HUDEP-2 (cell line): ENCODE measurements at regions not wholly inside any gene's neighbourhood (a gene's known extent, or its start where the extent isn't known, plus 50 kb on each side); places are given as distances from the start of the nearest gene placed in this dataset.
"Not testable (repeated sequence)": the region's sequence is repeated elsewhere in the genome, so short reads cannot be mapped to it uniquely, and the experiment has no call there.

ENCODE experiments used
- DNase-seq, 76 experiments: peaks; one replicate each; lab custom pipeline; 2025; ENCODE audit not compliant: unreplicated experiment in 76 of 76; lab: John Stamatoyannopoulos, UW

DNA sequence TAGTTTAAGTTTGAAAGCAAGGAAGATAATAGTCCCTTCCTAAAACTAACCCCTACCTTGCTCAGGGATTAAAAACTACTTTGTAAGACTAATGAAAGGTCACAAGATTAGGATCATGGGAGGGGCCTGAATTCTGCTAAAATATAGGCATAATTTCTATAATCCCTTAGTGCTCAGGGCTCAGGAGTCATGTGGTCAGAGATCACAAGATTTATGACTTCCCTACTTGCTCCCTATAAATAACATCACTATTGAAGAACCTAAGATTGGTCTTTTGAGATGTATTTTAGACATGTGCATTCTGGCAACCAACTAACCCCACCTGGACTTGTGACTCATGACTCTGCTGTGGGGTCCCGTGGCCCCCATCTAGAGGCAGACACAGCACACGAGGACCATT lies 81.1 kb downstream of the STMND1 start:
- no peak for DNase-seq

DNA sequence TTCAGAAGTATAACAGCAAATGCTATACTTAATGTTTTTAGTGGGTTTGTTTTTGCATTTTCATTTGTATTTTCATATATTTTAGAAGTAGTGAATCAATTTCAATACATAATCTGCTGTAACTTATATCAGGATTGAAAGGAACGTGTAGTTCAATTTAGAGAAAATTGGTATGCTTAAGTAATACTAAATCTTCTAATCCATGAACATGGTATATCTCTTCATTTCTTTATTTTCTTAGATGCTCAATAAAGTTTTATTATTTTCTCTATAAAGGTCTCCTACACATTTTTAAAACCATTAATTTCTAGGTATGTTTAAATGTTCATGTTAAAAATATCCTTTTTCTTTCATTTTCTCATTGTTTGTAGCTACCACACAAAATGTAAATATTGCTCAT lies 85.1 kb downstream of the STMND1 start:
- DNase-seq: no peak

DNA sequence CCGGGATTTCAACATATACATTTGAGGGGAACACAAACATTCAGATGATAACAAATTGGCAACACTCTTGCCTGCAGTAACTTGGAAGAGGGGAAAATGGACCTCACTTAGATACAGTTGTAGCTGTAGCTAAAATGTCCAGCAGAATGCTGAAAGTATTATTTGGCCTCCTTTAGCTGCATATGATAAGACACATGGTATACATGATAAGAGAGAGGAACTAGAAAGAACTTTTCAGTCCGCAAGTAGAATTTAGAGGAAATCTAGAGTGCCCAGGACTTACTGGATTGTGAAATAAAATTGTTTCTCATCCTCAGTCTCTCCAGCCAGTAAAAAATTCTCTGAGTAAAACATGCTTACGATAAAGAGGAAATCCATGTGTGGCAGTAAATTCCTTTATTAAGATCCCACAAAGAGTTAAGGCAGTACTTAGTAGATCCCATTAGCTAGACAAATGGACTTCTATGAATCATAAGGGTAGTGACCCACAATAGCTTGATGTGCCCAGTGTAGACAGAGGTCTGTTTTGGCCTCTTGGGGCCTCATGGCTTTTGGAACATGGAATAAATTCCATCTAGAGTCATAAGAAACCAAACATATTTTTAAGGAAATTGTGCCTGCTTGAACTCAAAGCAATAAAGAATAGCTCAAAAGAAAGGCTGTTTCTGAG lies 87.9 kb upstream of the RBM24 start:
- DNase-seq: peak in 11 of 76 experiments; percentile 5 to 45 (median 27)

DNA sequence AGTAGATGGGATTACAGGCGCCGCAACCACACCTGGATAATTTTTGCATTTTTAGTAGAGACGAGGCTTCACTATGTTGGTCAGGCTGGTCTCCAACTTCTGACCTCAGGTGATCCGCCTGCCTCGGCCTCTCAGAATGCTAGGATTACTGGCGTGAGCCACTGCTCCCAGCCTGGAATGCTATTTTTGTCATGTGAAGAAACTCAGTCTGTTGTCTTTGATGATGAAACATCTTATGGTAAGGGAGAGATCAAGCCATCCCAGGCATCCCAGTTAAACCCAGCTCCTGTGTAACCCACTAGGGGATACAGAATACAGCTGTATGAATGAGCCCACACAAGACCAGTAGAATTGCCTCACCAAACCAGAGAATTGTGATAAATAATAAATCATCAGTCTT lies 83.6 kb upstream of the RBM24 start:
- no peak for DNase-seq

DNA sequence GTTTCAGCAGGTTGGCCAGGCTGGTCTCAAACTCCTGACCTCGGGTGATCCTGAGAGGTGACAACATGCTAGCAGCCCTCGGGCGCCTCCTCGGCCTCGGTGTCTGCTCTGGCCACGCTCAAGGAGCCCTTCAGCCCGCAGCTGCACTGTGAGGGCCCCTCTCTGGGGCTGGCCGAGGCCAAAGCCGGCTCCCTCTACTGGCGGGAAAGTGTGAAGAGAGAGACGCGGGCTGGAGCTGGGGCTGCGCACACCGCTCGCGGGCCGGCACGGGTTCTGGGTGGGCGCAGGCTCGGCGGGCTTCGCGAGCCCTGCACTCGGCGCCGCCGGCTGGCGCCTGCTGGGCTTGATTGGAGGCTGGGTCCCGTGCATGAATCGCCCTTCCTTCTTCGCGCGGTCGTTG lies 80.8 kb upstream of the RBM24 start:
- DNase-seq: no peak

DNA sequence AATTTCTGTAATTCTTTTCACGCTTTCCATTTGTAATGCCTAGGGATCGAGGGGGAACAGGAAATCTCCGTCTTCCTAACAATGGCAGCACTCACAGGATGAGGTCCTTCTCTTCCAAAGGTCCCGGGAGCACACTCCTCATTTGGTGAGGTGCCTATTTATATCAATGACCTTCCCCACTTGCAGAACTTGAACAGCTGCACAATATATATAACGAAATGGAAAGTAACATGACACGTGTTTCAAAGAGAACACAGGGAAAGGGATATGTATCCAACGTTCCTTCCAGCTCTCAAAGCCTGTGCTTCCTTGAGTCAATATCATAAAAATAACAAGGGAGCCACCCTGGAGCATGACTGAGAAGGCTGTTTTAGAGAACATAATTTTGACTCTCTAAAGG lies 78.6 kb upstream of the RBM24 start:
- DNase-seq: no peak

DNA sequence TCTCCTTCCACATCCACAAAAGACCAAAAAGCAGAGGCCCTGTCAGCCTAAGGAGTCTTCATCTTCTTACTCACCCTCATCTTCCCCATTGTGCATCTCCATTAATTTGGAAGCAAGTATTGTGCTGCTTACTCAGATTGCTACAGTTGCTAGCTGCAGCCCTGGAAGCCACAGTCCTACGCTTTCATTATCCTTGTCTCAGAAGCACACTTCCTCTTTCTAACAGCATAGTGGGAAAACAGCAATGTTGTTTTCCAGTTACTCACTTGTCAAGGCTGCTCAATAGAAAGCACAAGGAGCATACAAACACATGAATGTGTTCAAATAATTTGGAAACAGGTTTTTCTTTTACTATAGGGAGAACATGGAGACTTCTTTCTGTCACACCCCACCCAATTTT lies 76.6 kb upstream of the RBM24 start:
- DNase-seq: no peak

DNA sequence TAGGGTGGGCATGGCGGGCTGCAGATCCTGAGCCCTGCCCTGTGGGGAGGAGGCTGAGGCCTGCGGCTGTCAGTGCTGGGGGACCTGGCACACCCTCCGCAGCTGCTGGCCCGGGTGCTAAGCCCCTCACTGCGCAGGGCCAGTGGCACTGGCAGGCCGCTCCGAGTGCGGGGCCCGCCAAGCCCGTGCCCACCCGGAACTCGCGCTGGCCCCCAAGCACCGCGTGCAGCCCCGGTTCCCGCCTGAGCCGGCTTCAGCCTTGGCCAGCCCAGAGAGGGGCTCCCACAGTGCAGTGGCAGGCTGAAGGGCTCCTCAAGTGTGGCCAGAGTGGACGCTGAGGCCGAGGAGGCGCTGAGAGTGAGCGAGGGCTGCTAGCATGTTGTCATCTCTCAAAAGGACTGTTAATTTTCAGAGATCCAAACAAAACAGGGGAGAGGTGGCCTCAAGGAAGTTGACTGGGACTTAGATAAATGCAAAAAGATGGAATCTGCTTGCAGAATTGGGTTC lies 74.5 kb upstream of the RBM24 start:
- DNase-seq: no peak

DNA sequence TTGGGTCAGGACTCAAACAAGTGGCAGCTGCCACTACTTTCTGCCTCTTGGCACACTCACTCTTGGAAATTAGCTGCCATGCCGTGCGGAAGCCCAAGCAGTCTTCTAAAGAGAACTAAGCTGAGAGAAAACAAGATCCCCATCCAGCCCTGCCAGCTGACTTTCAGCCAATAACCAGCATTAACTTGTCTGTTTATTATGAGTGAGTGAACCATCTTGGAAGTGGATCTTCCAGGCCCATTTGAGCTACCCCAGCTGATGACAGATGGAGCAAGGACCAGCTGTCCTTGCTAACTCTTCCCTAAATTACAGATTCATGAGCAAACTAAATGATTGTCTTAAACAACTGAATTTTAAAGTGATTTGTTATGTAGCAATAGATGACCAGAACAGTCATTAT lies 73.9 kb upstream of the RBM24 start:
- no peak for DNase-seq

DNA sequence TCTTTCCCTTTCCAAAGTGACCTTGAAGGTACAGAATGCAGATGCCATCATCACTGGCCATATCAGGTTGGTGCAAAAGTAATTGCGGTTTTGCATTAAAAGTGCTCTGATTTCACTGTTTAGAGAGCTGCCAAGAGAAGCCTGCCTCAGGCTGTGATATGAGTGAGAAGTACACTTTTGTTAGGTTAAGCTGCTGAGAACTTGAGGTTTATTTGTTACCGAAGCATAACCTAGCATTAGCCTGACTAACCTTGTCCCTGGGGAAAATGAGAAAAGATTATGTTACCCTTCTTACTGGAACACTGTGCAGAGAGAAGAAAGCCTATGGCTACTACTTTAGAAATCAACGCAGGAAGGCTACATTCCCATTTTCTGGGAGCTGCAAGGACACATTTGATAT lies 70.5 kb upstream of the RBM24 start:
- no peak for DNase-seq

DNA sequence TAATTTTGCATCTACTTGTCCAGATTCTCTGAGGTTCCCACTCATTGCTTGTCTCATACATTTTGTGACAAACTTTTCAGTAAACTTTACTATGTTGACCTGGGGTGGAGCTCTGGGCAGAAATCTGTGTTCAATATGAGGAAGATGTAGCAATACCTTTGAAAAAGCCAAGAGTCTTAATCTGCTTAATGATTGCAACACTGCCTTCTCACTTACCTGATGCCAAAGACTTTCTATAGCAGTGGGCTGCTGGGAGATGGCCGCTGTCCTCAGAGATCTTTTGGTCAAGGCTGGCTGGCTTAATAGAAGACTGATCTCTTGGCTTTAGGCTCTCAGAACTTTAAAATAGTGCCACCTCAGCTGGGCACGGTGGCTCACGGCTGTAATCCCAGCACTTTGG lies 70.1 kb upstream of the RBM24 start:
- DNase-seq: no peak

DNA sequence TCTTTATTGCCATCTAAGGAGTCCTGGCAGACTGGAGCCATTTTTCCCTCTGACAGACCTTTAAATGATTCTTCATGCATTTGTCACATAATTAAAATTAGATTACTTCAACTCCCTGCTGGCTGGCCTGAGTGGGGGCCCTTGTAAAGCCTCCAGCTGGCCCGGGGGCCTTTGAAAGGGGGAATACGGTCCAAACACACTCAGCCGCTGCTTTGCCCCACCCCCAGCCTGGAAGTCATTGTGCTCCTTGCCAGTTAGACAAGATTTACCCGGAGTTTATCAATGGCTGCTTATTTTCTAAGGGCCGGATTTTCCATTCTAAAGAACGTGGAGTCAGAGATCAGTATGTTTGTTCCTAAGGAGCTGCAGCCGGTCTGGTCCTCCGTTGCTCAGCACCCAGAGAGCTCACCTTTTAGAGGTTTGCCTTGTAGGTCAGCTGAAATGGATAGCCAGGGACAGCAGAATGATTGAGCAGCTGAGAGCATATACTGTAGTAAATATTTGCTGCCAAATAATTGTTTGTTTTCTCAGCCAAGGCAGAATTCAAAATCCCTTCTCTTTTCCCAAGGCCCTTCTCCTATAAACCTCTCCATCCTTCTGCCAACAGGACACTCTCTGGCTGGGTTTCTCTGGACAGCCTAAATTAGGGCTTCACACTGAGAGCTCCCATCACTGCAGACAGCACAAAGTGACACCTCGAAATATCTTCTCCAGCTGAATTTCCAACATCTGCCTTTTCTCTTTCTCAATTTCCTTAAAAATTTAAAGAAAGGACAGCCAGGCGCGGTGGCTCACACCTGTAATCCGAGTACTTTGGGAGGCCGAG lies 68.4 kb upstream of the RBM24 start:
- no peak for DNase-seq

DNA sequence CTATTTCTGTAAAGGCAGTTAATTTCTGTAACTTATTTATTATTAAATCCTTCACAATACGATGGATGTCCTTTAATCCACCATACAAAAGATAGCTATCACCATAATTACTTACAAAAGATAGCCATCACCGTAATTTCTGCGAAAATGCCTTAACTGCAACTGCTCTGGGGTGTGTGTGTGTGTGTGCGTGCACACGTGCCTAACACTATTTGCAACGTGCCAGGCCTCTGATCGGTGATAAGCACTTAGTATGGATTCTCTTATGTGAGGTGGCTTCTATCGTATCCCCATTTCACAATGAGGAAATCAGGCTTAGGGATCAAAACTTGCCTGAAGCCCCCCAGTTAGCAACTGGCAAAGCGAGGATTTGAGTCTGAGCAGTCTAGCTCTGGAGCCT lies 67.1 kb upstream of the RBM24 start:
- no peak for DNase-seq

DNA sequence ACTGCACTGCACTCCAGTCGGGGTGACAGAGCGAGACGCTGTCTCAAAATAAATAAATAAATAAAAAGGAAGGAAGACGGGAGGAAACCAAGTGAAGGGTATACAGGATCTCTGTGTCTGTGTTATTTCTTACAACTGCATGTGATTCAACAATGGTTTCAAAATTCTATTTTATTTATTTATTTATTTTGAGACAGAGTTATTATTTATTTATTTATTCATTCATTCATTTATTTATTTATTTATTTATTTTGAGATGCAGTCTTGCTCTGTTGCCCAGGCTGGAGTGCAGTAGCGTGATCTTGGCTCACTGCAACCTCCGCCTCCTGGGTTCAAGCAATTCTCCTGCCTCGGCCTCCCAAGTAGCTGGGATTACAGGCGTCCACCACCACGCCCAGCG lies 64.2 kb upstream of the RBM24 start:
- DNase-seq: not testable (repeated sequence)

DNA sequence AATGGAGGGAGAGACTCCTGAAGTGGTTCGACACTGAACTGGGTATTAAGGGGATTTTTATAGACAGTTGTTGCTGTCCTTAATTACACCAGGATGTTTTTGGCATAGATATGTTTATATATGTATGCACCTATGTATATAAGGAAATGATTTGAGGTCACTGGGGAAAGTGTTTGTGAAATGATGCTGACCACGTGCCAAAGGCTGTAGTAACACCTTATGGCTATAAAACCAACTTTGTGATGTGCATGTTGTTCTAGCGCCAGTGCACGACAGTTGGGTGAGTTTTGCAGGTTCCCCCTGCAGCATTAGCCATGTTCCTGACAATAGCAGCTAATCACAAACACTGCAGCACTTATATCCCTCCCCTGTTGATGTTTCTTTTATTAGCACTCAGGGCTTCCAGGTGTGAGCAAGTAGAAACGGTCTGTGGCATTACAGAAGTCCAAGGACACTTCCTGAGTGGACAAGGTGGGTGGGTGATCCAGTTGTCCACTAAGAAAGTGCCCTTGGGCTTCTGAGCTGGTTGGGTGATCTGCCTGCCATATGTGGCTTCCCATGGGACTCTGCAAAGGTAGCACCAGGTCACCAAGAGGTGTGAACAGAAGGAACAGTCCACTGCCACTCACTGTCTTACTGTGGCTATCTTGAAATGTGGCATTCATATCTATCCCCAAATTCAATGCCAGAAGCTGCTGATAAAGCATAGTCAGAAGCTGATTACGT lies 63.0 kb upstream of the RBM24 start:
- DNase-seq: no peak

DNA sequence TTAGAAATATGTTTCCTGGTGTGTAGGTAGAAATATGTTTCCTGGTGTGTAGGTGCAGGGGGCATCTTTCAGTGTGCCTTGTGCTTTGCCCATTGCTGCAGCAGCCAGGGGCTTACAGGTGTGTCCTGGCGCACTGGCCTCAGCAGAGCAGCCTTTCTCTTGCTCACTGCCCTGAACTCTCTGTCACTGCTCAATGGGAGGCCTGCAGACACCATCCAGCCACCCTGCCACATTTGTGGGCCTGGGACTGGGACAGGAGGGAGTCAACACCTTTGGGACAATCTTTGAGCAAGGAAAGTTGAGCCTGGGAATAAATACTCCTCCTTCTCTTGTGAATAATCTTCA lies 62.4 kb upstream of the RBM24 start:
- no peak for DNase-seq

DNA sequence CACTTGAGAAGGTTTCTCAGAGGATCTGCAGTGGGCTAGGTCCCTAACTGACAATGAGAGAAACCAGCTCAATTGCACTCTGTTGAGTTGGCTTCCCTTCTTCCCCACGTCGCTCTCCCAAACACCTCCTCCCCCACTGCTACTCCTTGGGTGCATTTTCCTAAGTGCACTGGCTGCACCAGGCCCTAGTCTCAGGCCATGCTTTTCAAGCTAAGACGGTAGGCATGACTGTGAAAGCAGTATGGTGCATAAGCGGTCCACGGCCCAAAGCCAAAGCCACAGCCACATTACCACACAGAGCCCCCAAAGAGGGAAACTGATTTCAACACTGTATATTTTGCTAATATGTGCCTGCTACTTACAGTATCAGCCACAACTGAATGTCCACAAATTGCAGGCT lies 62.1 kb upstream of the RBM24 start:
- no peak for DNase-seq

DNA sequence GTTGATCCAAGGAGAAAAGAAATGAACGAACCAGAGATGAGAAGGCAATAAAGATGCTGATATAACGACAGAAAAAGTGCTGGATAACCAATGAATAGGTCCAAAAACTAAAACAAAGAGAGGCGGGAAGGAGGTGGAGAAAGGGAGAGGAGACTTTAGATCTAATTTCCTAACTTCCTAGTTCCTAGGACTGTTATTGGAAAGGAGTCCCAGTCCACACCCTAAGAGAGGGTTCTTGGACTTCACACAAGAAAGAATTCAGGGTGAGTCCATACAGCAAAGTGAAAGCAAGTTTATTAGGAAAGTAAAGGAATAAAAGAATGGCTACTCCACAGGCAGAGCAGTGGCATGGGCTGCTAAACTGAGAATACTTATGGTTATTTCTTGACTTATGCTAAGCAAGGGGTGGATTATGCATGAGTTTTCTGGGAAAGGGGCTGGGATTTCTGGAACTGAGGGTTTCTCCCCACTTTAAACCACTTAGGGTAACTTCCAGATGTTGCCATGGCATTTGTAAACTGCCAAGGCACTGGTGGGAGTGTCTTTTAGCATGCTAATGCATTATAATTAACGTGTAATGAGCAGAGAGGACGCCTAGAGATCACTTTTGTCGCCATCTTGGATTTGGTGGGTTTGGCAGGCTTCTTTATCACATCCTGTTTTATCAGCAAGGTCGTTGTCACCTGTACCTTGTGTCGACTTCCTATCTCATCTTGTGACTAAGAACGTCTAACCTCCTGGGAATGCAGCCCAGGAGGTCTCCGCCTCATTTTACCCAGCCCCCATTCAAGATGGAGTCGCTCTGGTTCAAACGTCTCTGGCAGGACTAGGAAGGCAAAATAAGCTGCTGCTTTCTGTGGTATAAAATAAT lies 60.9 kb upstream of the RBM24 start:
- no peak for DNase-seq

DNA sequence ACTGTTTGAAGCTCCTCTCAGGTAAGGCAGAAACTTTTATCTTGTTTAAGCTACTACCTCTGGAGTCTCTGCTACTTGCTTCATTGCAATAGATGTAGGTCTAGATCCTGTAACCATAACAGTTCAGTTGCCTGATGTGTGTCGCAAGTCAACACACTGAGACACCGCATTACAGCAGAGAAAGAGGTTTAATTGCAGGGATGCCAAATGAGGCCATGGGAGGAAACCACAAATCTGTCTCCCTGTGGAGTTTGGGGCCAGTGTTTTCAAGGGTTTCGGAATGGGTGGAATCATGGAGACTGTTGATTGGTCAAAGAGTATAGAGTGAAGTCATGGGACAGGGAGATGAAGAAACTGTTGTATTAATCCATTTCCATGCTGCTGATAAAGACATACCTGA lies 57.1 kb upstream of the RBM24 start:
- DNase-seq: no peak

DNA sequence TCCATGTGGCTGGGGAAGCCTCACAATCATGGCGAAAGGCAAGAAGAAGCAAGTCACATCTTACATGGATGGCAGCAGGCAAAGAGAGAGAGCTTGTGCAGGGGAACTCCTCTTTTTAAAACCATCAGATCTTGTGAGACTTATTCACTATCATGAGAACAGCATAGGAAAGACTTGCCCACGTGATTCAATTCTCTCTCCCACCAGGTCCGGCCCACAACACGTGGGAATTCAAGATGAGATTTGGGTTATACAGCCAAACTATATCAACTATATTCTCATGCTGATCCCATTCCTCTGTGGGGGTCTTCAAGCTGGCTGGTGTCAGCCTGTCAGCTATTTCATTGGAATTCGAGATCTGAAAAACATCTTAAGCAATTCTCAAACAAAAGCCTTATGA lies 56.7 kb upstream of the RBM24 start:
- DNase-seq: not testable (repeated sequence)
